ENCODE measurements at regions not wholly inside any gene's neighbourhood (a gene's known extent, or its start where the extent isn't known, plus 50 kb on each side); places are given as distances from the start of the nearest gene placed in this dataset.

GRCh38 chr2:225930687-225931086, 531.2 kb downstream of the NYAP2 start:
- no peaks in the 10 kb centered on the region for H3K4me1 Mint-ChIP-seq (ENCODE audit: low read depth)
- no peak for DNase-seq (ENCODE audit: low spot score)
- no peak overlapping the region for H3K27ac Mint-ChIP-seq
- H3K4me3 Mint-ChIP-seq (ENCODE audit: low read depth), result no peak overlapping the region
- H3K9me3 Mint-ChIP-seq, result no peaks in the 10 kb centered on the region
- intact Hi-C loops (cut with micrococcal nuclease), result no loop called here
- H3K36me3 Mint-ChIP-seq (ENCODE audit: low read depth), result no peaks in the 10 kb centered on the region
- no peaks in the 10 kb centered on the region for H3K27me3 Mint-ChIP-seq (ENCODE audit: low read depth)

- Mint-ChIP-seq H3K4me1 (ENCODE audit: low read depth) (no peaks in the 10 kb centered on the region), H3K27ac (no peak overlapping the region), H3K9me3 (no peaks in the 10 kb centered on the region), H3K27me3 (ENCODE audit: low read depth) (no peaks in the 10 kb centered on the region), H3K4me3 (ENCODE audit: low read depth) (no peak overlapping the region), H3K36me3 (ENCODE audit: low read depth) (no peaks in the 10 kb centered on the region)
- no peak for DNase-seq (ENCODE audit: low spot score)
- intact Hi-C loops (cut with micrococcal nuclease), result no loop called here
Observed at GRCh38 chr2:225920621-225921220, 521.2 kb downstream of the NYAP2 start.

- no peak overlapping the region for H3K4me3 Mint-ChIP-seq (ENCODE audit: low read depth)
- DNase-seq (ENCODE audit: low spot score), result no peak
- intact Hi-C loops (cut with micrococcal nuclease), result no loop called here
- no peaks in the 10 kb centered on the region for H3K27me3 Mint-ChIP-seq (ENCODE audit: low read depth)
- no peaks in the 10 kb centered on the region for H3K36me3 Mint-ChIP-seq (ENCODE audit: low read depth)
- no peak overlapping the region for H3K27ac Mint-ChIP-seq
- no peaks in the 10 kb centered on the region for H3K9me3 Mint-ChIP-seq
- no peaks in the 10 kb centered on the region for H3K4me1 Mint-ChIP-seq (ENCODE audit: low read depth)
Observed at GRCh38 chr2:225916692-225917091, 517.2 kb downstream of the NYAP2 start.

DNA sequence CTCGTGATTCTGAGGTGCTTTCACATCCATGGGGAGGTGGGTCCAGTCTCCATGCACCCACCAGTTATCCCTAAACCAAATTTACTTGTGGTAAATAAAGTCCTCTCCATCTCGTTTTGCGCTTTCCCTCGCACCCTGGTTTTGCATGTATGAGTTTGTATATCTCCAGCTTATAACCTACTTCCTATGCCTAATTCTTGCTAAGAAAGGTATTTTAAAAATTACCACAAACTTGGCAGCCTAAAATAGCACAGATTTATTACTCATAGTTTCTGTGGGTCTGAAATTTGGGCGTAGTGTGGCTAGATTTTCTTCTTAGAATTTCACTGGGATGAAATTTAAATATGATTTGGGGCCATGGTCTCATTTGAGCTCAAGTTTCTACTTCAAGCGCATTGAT, 511.5 kb downstream of the NYAP2 start:
- intact Hi-C loops (cut with micrococcal nuclease), result no loop called here
- Mint-ChIP-seq H3K9me3 (no peaks in the 10 kb centered on the region), H3K4me1 (ENCODE audit: low read depth) (no peaks in the 10 kb centered on the region), H3K27me3 (ENCODE audit: low read depth) (no peaks in the 10 kb centered on the region), H3K27ac (no peak overlapping the region), H3K36me3 (ENCODE audit: low read depth) (no peaks in the 10 kb centered on the region), H3K4me3 (ENCODE audit: low read depth) (no peak overlapping the region)
- no peak for DNase-seq (ENCODE audit: low spot score)

- Mint-ChIP-seq H3K27ac (no peak overlapping the region), H3K4me1 (ENCODE audit: low read depth) (no peaks in the 10 kb centered on the region), H3K27me3 (ENCODE audit: low read depth) (no peaks in the 10 kb centered on the region), H3K4me3 (ENCODE audit: low read depth) (no peak overlapping the region), H3K36me3 (ENCODE audit: low read depth) (no peaks in the 10 kb centered on the region), H3K9me3 (no peaks in the 10 kb centered on the region)
- no peak for DNase-seq (ENCODE audit: low spot score)
- intact Hi-C loops (cut with micrococcal nuclease), result no loop called here
Observed at GRCh38 chr2:225895126-225895525, 495.6 kb downstream of the NYAP2 start.

- Mint-ChIP-seq H3K4me1 (ENCODE audit: low read depth) (no peaks in the 10 kb centered on the region), H3K27ac (no peak overlapping the region), H3K36me3 (ENCODE audit: low read depth) (no peaks in the 10 kb centered on the region), H3K9me3 (no peaks in the 10 kb centered on the region), H3K4me3 (ENCODE audit: low read depth) (no peak overlapping the region), H3K27me3 (ENCODE audit: low read depth) (no peaks in the 10 kb centered on the region)
- DNase-seq (ENCODE audit: low spot score), result no peak
- intact Hi-C loops (cut with micrococcal nuclease), result no loop called here
Observed at GRCh38 chr2:225894236-225894980, 494.9 kb downstream of the NYAP2 start.

DNA sequence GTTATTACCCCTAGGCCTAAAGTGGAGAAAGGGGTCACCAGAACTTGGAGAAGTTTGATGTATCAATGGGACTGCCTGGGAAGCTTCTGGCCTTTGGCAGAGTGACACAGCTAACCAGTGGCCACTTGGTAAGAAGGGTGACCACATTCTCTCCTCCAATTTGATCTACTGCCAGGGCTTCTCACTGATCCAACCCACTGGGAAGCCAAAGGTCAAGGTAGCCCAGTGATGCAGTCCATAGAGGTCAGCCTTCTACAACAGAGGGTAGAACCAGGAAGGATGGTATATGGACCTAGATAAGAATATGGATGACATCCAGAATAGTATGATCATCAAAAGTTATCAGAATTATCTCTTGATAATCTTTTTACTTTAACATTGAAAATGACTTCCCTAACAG, 493.6 kb downstream of the NYAP2 start:
- Mint-ChIP-seq H3K27ac (no peak overlapping the region), H3K9me3 (no peaks in the 10 kb centered on the region), H3K4me3 (ENCODE audit: low read depth) (no peak overlapping the region), H3K27me3 (ENCODE audit: low read depth) (no peaks in the 10 kb centered on the region), H3K36me3 (ENCODE audit: low read depth) (no peaks in the 10 kb centered on the region), H3K4me1 (ENCODE audit: low read depth) (no peaks in the 10 kb centered on the region)
- intact Hi-C loops (cut with micrococcal nuclease), result no loop called here
- DNase-seq (ENCODE audit: low spot score), result no peak

- Mint-ChIP-seq H3K27me3 (ENCODE audit: low read depth) (no peaks in the 10 kb centered on the region), H3K4me3 (ENCODE audit: low read depth) (no peak overlapping the region), H3K27ac (no peak overlapping the region), H3K4me1 (ENCODE audit: low read depth) (no peaks in the 10 kb centered on the region), H3K9me3 (no peaks in the 10 kb centered on the region), H3K36me3 (ENCODE audit: low read depth) (no peaks in the 10 kb centered on the region)
- intact Hi-C loops (cut with micrococcal nuclease), result no loop called here
- DNase-seq (ENCODE audit: low spot score), result no peak
Observed at GRCh38 chr2:225891771-225892170, 492.3 kb downstream of the NYAP2 start.

DNA sequence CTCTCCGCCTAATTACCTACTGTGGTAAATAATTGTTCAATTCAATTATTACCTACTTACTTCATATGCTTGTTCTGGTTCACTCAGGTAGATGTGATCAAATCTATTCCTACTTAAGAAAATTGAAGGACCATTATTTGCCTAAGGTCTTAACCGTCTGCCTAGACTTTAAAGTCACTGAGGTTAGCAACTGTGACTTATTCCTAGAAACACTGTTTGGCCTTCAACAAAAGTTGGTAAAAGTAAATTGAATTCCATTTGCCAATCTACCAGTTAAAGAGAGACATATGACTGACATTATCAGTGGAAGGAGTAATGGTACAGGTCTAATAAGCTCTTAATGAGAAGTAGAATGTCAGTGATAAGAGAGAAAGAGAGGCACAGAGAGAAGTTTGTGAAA, 491.5 kb downstream of the NYAP2 start:
- Mint-ChIP-seq H3K4me1 (ENCODE audit: low read depth) (no peaks in the 10 kb centered on the region), H3K27ac (no peak overlapping the region), H3K4me3 (ENCODE audit: low read depth) (no peak overlapping the region), H3K36me3 (ENCODE audit: low read depth) (no peaks in the 10 kb centered on the region), H3K27me3 (ENCODE audit: low read depth) (no peaks in the 10 kb centered on the region), H3K9me3 (no peaks in the 10 kb centered on the region)
- intact Hi-C loops (cut with micrococcal nuclease), result no loop called here
- no peak for DNase-seq (ENCODE audit: low spot score)

DNA sequence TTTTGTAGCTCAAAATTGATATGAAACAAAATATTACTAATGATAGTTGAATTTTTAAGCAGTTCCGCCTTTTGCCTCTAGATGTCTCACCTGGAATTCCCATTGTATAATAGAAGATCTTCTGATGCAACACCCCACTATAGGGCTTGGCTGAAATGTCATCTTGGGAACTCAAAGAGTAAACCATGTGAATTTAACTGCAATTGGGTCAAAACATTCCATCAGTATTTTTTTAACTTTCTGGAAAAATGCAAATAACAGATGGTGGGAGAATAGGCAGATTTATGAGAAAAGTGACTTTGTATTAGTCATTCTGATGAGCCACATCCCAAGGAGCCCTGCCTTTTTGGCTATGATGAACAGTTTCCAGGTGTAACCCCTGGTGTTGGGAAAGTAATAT, 489.9 kb downstream of the NYAP2 start:
- Mint-ChIP-seq H3K4me1 (ENCODE audit: low read depth) (no peaks in the 10 kb centered on the region), H3K27me3 (ENCODE audit: low read depth) (no peaks in the 10 kb centered on the region), H3K9me3 (no peaks in the 10 kb centered on the region), H3K27ac (no peak overlapping the region), H3K4me3 (ENCODE audit: low read depth) (no peak overlapping the region), H3K36me3 (ENCODE audit: low read depth) (no peaks in the 10 kb centered on the region)
- intact Hi-C loops (cut with micrococcal nuclease), result loop anchor here (2.0 kb wide), 1 partner anchor 913 kb away; no protein-coding TSS in a partner anchor
- no peak for DNase-seq (ENCODE audit: low spot score)

GRCh38 chr2:225867071-225867470, 467.6 kb downstream of the NYAP2 start:
- H3K4me3 Mint-ChIP-seq (ENCODE audit: low read depth), result no peak overlapping the region

GRCh38 chr2:225865468-225865867, 466.0 kb downstream of the NYAP2 start:
- H3K36me3 Mint-ChIP-seq (ENCODE audit: low read depth), result no peaks in the 10 kb centered on the region

More at GRCh38 chr2:225867071-225867470, 467.6 kb downstream of the NYAP2 start:
- H3K27ac Mint-ChIP-seq, result no peak overlapping the region
- H3K27me3 Mint-ChIP-seq (ENCODE audit: low read depth), result no peaks in the 10 kb centered on the region
- no peaks in the 10 kb centered on the region for H3K36me3 Mint-ChIP-seq (ENCODE audit: low read depth)
- no peaks in the 10 kb centered on the region for H3K9me3 Mint-ChIP-seq
- no peaks in the 10 kb centered on the region for H3K4me1 Mint-ChIP-seq (ENCODE audit: low read depth)
- no peak for DNase-seq (ENCODE audit: low spot score)
- intact Hi-C loops (cut with micrococcal nuclease), result no loop called here

DNA sequence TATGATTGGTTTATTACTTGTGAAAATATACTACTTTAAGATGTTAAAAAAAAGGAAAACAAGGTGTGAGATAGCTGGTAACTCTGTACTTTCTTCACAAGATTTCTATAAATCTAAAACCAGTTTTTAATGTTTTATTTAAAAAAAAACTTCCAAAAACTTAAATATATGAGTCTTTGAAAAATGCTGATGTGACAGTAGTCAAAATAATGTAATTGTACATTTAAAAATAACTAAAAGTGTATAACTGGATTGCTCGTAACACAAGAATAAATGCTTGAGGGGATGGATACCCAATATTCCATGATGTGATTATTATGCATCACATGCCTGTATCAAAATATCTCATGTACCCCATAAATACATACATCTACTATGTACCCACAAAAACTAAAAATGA, 464.9 kb downstream of the NYAP2 start:
- H3K27ac Mint-ChIP-seq, result no peak overlapping the region
- no peaks in the 10 kb centered on the region for H3K9me3 Mint-ChIP-seq
- no peaks in the 10 kb centered on the region for H3K36me3 Mint-ChIP-seq (ENCODE audit: low read depth)
- H3K27me3 Mint-ChIP-seq (ENCODE audit: low read depth), result no peaks in the 10 kb centered on the region
- intact Hi-C loops (cut with micrococcal nuclease), result no loop called here
- H3K4me3 Mint-ChIP-seq (ENCODE audit: low read depth), result no peak overlapping the region
- H3K4me1 Mint-ChIP-seq (ENCODE audit: low read depth), result no peaks in the 10 kb centered on the region
- no peak for DNase-seq (ENCODE audit: low spot score)

More at GRCh38 chr2:225865468-225865867, 466.0 kb downstream of the NYAP2 start:
- Mint-ChIP-seq H3K4me1 (ENCODE audit: low read depth) (no peaks in the 10 kb centered on the region), H3K4me3 (ENCODE audit: low read depth) (no peak overlapping the region), H3K9me3 (no peaks in the 10 kb centered on the region), H3K27me3 (ENCODE audit: low read depth) (no peaks in the 10 kb centered on the region), H3K27ac (no peak overlapping the region)
- no peak for DNase-seq (ENCODE audit: low spot score)
- intact Hi-C loops (cut with micrococcal nuclease), result no loop called here
